NB4 (cell line): ENCODE measurements at regions not wholly inside any gene's neighbourhood (a gene's known extent, or its start where the extent isn't known, plus 50 kb on each side); places are given as distances from the start of the nearest gene placed in this dataset.

Experiments
- POLR2A ChIP-seq: IDR thresholded peaks from 2 replicates; pipeline ENCODE4 v1.6.1; 2011; ENCODE audit warnings: mild to moderate bottlenecking; ENCODE audit not compliant: insufficient read length; ENCODE audit errors: extremely low read depth
- TF ChIP-seq, protein P1 (sequence below): IDR thresholded peaks from one replicate; pipeline ENCODE4 v1.5.1; 2012; ENCODE audit warnings: low read depth, low read length

DNA sequence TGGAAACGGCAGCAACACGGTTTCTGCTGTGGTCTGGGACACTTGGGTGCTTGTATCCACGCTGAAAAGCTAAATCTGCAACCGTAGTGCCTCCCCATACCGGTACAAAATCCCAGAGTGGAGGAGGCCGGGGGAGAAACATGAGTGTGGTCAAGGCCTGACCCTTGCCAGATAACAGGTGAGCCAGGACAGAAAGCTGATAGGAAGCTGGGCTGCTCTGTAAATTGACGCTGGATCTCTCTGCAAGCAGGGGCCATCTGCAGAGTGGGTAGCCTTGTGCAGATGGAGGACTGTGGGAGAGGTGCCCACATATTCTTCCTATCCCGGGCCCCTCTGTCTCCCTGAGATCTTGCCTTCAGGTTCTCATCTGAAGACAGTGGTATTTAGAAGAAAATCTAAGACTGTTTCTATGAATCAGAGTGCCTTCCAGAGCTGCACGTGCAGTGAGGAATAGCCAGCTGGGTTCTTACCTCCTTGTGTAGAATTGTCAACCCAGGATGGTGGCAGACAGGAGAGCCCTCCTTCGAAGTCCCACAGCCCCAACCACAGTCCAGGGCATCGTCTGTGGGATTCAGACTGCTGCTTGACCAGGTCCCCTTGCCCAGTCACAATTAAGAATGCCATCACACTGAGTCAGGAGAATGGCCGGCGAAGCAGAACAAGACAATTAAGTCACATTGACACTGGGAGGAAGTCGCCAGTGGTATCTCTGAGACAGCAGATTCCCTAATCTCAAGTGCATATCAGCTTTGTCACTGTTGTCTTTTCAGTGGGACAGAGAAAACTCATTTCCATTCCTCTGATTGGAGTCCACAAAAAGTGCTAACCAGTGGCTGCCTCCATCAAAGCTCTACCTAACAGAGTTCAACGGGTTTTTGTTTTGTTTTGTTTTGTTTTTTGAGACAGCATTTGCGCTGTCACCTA, 100.0 kb upstream of the RIPOR2 start:
- TF ChIP-seq, protein P1, sequence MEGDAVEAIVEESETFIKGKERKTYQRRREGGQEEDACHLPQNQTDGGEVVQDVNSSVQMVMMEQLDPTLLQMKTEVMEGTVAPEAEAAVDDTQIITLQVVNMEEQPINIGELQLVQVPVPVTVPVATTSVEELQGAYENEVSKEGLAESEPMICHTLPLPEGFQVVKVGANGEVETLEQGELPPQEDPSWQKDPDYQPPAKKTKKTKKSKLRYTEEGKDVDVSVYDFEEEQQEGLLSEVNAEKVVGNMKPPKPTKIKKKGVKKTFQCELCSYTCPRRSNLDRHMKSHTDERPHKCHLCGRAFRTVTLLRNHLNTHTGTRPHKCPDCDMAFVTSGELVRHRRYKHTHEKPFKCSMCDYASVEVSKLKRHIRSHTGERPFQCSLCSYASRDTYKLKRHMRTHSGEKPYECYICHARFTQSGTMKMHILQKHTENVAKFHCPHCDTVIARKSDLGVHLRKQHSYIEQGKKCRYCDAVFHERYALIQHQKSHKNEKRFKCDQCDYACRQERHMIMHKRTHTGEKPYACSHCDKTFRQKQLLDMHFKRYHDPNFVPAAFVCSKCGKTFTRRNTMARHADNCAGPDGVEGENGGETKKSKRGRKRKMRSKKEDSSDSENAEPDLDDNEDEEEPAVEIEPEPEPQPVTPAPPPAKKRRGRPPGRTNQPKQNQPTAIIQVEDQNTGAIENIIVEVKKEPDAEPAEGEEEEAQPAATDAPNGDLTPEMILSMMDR, result no peak
- no peak for TF ChIP-seq POLR2A
